HG03108 (cell line): ENCODE measurements at regions not wholly inside any gene's neighbourhood (a gene's known extent, or its start where the extent isn't known, plus 50 kb on each side); places are given as distances from the start of the nearest gene placed in this dataset.
"Not testable (repeated sequence)": the region's sequence is repeated elsewhere in the genome, so short reads cannot be mapped to it uniquely, and the experiment has no call there.

Source experiments
- ATAC-seq: cut with Tn5 transposase; IDR thresholded peaks from one replicate; pipeline ENCODE4 v1.9.1; 2021; ENCODE audit warnings: moderate library complexity; ENCODE audit not compliant: unreplicated experiment

DNA sequence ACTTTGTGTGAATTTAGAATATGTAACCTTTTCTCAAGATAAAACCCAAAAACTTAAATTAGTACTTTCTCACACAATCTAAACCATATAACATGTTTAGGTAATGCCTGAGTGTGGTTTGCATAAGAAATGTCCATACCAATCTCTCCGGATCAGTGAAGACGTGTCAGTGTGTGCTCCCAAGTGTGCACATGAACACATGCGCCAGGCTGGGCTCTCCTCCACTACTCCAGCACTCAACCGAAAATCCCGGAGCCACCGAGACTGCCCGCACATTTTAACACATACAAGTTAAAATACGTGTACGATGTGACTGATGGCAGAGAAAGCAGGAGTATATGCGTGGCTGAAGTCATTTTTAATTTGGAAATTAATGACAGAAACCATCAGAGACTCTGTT lies 658.4 kb downstream of the EFNA5 start:
- no peak for ATAC-seq

DNA sequence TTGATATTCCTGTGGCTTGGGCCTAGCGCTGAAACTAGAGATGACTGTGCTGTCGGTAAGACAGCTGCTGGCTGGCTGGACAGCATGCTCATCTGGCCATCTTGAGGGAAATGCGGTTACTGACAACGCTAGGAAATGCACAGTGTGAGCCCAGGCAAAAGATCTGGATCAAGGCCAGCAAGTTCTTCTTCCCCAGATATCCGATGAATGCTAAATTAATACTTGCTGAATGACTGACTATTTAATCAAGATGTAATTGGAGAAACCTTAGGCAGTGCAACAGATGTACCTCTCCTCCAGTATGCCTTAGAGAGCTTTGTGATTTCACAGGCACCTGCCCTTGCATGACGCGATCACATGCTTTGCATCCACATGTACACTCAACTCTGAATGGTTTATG lies 659.1 kb downstream of the EFNA5 start:
- ATAC-seq: no peak

DNA sequence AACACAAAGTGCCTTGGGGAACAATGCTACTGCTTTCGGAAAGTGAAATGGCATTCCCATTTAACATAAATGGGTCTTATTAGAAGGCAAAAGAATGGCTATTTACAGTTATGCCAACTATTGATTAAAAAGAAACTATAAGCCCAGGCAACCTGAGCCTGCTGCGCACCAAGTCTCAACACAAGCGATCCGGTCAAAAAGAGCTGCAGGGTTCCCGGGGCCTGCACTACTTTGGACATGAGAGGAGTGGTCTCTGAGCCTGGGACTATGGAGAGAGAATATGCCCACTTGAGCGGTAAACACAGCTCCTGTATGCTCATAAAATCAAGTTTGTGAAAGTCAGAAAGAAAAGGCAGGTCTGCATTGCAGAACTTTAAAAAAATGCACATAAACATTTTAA lies 660.7 kb downstream of the EFNA5 start:
- ATAC-seq: no peak

DNA sequence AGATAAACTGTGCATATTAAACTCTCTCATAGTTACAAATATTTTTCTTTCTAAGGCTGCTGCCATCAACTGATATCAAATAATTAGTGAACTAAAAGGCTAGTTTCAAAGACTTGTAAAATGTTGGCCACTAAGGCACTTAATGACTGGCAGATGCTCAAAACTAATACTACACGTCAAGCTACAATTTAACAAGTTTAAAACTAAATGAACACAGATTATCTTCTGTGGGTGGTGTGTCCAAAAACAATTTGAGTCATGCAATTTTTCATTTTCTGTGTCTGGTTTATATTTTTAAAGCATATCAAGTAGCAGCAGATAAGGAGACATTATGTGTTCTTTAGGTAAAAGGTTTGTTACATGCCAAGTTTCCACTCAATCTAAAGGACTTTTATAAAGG lies 665.1 kb downstream of the EFNA5 start:
- ATAC-seq: no peak

DNA sequence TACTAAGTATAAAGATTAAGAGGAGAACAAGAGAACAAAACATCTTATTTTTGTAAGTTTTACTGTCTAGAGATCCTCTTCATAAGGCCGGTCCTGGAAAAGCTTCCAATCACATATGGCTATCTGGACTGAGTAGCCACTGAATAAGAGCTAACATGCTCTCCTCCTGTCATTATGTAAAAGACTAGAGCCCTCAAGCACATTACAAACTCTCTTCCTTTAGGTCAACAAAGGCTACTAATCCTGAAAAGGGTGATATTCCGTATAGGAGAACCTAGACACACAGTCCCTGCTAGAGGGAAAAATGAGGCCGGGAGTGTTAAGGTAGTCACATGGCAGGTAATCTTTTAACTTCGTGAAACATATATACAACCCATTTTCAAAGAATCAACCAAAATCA lies 665.6 kb downstream of the EFNA5 start:
- ATAC-seq: no peak

DNA sequence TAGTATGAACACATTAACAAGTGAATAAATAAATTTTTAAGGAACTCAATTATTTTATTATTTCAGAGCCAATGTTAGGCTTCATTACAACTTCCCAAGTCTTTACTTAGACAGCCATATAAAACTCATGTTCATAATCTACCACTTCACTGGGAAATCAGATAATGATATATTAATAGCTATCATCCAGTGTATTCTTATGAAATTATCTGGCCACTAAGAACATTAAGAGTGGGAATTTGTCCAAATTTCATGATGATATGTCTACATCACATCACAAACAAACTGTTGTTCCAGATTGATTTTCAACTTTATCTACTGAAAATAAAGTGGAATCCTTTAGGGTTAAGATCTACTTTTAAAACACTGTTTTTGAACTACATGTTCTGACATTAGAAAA lies 668.6 kb downstream of the EFNA5 start:
- no peak for ATAC-seq

DNA sequence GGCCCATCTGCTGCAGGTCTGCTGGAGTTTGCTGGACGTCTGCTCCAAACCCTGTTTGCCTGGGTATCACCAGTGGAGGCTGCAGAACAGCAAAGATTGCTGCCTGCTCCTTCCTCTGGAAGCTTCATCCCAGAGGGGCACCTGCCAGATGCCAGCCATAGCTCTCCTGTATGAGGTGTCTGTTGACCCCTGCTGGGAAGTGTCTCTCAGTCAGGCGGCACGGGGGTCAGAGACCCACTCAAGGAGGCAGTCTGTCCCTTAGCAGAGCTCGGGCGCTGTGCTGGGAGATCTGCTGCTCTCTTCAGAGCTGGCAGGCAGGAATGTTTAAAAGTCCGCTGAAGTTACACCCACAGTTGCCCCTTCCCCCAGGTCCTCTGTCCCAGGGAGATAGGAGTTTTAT lies 671.2 kb downstream of the EFNA5 start:
- ATAC-seq: not testable (repeated sequence)

DNA sequence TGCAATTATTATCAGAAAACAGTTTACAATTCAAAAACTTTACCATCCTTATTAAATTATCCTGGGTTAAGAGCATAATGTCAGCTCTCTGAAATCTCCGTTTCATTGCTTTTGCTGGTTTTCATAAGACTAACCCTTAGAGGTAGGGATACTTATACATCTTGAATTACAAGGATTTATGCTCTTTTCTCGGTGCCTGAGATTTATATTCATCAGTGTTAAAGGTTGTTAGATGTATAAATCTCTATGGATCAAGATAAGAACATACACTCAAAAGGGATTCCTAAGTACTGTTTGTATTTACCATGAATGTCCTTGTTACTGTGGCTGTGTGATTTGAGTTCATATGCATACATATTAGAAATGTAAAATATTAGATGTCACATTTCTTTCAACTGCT lies 684.7 kb downstream of the EFNA5 start:
- ATAC-seq: no peak

DNA sequence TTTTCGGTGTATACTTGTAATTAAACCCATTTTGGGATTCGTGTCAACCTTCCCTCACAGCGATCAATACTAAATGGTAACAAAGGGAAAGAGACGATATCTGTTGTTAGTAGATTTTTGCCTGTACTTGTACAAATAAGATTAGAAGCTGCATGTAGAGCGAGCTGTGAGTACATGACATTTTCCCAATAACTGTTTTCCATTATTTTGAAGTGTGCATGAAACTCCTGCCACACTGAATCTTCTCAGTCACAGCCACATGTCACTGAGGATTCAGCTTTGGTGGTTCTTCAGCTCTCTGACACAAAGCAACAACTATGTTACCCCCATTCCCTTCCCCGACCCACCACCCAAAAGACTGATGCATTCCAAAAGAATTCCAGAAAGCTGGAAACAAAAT lies 685.6 kb downstream of the EFNA5 start:
- no peak for ATAC-seq

DNA sequence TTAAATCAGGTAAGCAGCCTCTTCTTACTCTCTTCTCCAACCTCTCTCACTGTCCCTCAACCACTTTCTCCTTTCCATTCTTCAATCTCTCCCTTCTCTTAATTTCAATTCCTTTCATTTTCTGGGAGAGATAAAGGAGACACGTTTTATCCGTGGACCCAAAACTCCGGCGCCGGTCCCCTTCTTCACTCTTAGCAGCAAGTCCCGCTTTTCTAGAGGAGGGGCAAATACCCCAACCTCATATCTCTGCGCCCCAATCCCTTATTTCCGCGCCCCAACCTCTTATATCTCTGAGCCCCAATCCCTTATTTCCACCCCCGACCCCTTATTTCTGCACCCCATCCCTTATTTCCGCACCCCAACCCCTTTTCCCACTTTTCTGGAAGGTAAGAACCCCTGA lies 691.6 kb downstream of the EFNA5 start:
- ATAC-seq: not testable (repeated sequence)

DNA sequence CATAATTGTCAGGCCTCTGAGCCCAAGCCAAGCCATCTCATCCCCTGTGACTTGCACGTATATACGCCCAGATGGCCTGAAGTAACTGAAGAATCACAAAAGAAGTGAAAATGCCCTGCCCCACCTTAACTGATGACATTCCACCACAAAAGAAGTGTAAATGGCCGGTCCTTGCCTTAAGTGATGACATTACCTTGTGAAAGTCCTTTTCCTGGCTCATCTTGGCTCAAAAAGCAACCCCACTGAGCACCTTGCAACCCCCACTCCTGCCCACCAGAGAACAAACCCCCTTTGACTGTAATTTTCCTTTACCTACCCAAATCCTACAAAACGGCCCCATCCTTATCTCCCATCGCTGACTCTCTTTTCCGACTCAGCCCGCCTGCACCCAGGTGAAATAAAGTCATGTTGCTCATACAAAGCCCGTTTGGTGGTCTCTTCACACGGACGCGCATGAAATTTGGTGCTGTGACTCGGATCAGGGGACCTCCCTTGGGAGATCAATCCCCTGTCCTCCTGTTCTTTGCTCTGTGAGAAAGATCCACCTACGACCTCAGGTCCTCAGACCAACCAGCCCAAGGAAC lies 692.1 kb downstream of the EFNA5 start:
- ATAC-seq: not testable (repeated sequence)

DNA sequence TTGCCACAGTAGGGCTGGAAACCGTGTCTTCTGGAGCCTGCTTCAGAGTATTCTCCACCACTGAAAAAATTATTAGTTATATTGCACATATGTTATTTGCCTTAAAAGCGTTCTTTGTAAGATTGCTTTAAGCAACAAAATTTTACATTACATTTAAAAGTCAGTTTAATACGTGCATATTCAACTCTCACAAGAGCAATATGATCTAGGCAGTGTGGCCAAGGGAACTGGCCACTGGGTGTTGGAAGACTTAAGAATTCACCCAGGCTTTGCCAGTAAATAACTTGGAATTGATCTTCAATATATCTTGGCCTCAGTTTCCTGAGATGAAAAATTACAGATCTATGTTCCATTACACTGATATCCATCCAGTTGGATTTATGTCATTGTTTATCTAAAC lies 694.4 kb downstream of the EFNA5 start:
- no peak for ATAC-seq

DNA sequence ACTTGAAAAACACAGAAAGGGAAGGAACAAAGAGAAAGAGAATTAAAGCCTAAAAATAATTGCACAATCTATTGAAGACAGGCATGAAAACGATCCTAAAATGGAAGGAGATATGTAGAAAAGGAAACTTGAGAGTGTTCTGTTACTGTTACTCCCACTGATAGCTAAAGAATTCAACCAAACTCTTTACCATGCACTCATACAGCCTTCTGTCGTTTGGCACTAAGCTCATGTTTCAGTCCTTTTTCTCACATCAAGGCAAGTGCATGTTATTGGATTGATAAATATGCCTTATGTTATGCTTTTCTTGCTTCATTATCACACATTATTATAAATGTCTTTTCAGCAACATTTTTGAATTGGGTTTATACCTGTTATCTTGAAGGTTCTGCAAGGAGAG lies 696.5 kb downstream of the EFNA5 start:
- no peak for ATAC-seq

DNA sequence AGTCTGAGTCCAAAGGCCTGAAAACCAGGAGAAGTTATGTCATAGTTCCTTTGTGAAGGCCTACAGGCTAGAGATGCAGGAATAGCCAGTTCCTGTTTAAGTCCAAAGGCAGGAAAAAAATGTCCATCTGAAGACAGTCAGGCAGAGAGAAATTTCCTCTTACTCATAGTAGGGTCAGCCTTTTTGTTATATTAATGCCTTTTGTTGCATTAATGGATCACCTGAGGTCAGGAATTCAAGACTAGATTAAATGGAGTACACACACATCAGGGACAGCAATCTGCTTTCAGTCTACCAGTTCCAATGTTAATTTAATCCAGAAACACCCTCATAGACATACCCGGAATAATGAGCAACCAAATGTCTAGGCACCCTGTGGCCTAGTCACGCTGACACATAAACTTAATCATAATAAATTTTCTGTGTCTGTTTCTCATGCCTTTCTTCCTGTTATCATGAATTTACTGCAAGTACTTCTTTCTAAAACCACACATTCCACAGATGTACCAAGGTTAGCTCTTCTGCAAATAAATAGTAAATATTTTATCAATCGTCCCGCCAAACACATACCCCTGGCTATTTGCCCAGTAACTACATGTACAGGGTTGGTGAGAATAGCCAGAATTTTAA lies 703.9 kb downstream of the EFNA5 start:
- ATAC-seq: no peak

DNA sequence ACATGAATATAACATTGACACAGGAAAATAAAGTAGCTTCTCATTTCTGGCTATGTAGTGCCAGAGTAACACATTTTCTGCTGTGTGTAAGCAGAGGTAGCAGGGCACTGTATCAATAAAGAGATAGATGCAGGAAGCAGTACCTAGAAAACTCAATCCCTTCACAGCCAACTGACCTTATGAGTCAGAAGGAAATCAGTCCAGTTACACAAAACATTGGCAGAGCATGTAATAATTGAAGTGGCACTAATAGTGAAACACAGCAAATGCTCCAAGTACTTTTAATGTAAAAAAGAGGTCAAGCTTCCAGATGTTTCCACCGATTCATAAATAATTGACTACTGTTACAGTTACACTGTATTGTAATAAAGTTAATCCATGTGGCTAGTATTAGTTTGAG lies 706.6 kb downstream of the EFNA5 start:
- ATAC-seq: no peak

DNA sequence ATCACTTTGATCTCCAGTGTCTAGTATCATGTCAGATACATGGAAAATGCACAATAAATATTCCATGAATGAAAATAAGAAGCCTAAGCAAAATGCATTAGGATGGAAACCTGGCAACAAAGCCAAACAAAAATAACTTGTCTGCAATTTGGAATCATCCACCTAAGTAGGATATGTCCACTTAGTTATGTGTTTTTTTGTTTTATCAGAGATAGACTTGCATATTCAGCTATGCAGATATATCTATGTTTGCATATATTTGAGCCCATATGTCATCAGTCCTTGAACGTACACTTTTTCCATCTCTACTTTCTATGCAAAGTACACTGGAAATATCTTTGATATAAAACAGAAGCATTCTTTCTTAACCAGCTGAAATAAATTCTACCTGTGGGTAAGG lies 707.1 kb downstream of the EFNA5 start:
- ATAC-seq: no peak

DNA sequence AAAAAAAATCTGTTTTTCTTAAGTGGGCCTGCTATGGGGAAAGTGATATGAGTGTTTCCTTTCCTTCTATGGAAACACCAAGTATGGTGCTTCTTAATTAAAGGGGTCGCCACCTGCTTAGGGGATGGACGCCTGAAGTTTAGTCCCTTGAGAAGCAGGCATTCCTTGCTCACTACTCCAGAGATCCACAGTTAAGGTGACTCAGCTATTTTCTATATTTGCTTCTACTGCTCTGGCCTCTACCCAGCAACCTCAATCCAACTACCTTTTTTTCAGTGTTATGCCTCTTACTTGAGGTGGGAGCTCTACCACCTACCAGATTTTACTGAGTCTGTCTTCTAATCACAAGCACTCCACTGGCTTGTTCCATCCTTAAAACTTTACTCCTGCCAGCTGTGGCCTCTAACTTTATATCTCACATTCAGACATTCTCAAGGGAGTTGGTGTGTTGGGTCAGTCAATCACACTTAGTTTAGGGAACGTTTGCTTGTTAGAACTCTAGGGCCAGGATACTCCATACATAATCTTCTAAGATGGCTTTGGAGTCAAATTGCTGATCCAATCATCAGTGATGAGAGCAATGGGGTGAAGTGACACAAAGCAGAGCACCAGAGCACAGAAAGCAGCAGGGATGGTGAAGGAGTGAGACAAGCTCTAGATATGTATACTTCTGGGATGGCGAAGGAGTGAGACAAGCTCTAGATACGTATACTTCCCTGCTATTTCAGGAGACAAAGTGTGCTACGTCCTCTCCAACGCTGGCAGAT lies 708.1 kb downstream of the EFNA5 start:
- no peak for ATAC-seq

DNA sequence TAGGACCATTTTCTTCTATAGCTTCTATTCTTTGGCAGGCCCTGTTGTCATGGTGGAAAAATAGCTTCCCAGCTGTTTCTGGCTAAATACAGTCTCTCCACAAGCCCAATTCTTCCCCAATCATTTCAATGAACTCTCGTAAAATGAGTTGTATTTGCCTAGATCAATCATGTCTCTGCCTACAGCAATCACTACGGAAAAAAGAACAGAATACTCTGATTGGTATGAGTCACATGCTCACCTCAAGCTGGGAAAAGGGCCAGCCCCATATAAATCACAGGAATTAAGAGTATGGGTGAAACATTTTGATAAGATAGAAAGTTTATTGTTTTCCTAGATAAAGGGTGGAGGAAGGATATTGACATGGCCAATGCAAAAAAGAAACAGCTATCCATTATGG lies 711.4 kb downstream of the EFNA5 start:
- no peak for ATAC-seq

DNA sequence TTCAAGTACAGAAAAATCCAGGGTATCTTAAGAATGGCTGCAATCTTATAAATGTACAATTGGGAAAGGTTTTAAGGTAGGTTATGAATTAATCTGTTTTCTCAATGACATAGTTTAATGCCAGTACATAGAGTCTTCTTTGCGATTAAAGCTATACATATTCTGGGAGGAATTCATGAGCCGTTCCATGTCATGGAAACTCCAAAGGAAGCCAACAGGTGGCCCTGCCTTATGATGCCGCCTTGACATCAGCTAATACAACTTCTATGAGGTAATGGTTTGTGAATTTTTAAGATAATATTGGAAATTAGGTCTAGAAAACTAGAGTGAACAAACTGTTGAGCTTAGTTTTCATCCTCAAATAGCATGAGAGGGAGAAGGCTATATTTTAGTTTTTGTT lies 713.4 kb downstream of the EFNA5 start:
- no peak for ATAC-seq

DNA sequence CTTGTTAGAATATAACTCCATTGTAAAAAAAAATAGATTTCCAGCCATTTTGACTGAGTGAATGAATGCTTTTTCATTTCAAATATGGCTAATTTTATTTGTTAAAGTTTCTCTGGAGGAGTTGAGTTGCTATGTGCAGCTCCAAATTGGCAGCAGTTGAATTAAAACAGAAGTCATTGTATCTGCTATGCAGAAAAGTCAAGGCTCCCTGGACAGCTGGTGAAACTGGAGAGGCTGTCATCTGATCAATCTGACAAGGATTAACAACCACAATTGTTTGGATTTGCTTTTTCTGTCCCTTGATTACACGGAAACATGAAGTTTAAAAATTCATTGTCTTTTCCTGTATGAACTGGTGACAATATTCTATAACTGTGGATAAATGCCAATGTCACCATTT lies 713.9 kb downstream of the EFNA5 start:
- ATAC-seq: no peak

DNA sequence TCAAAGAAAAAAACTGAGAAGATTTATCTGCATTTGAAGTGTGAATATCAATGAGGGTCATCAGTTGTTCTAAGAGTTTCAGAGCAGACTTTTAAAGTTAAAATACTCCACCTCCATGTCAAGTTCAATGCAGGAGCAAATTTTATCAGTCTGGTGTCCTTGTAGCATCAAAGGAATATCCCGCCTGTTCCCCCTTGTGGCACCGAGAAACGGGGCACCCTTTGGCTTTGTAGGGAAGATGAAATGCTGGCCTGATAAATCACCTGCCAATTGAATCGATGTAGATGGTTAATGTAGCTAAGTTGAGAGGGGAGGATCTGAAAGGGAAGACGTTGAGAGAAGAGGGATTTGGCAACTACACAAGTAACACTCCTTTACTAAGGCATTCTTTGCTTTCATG lies 714.5 kb downstream of the EFNA5 start:
- ATAC-seq: no peak

DNA sequence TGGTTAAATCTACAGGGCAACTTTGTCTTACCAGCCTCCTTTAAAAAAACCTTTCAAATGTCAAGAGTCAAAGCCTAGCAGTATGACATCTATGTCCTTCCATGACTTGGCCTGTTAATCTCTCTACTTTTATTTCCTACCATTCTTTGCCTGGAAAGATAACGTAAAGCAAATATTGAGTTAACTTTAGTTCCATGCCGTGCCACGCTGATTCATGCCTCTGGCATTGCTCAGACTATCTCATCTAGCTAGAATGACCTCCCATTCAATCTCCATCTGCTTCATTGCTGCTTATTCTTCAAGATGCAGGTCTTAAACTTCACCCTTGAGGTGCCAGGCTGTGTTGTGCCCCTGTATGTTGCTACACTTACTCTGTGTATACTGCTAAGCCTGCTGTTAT lies 729.8 kb downstream of the EFNA5 start:
- no peak for ATAC-seq
